Neural progenitor cell (in vitro differentiated cells): ENCODE measurements at regions not wholly inside any gene's neighbourhood (a gene's known extent, or its start where the extent isn't known, plus 50 kb on each side); places are given as distances from the start of the nearest gene placed in this dataset.

Experiments
- DNase-seq: peaks from one replicate; pipeline ENCODE4 v3.0.0-alpha.2; 2016; ENCODE audit warnings: low spot score
- H2AFZ ChIP-seq: fragments of 200-600 bp; sonication (generic); replicated peaks from 2 replicates; pipeline ENCODE4 v1.6.1; 2016; ENCODE audit warnings: antibody characterized with exemption
- H3F3A ChIP-seq: fragments of 200-600 bp; sonication (generic); 2 replicates; pipeline ENCODE4 v1.6.1; 2016; ENCODE audit warnings: antibody characterized with exemption, low read depth
- H3K27ac ChIP-seq: fragments of 200-600 bp; sonication (generic); 2 replicates; pipeline ENCODE4 v1.5.1; 2016; ENCODE audit warnings: mild to moderate bottlenecking
- H3K27me3 ChIP-seq: fragments of 200-600 bp; sonication (generic); 2 replicates; pipeline ENCODE4 v1.6.1; 2016; ENCODE audit warnings: mild to moderate bottlenecking, moderate library complexity
- H3K36me3 ChIP-seq: fragments of 200-600 bp; sonication (generic); 2 replicates; pipeline ENCODE4 v1.5.1; 2016
- H3K4me1 ChIP-seq: fragments of 200-600 bp; sonication (generic); 2 replicates; pipeline ENCODE4 v1.6.1; 2016; ENCODE audit warnings: mixed run types
- H3K4me2 ChIP-seq: fragments of 200-600 bp; sonication (generic); 2 replicates; pipeline ENCODE4 v1.6.1; 2016
- H3K4me3 ChIP-seq: fragments of 200-600 bp; sonication (generic); 2 replicates; pipeline ENCODE4 v1.5.1; 2016
- H3K79me2 ChIP-seq: fragments of 200-600 bp; sonication (generic); 2 replicates; pipeline ENCODE4 v1.6.1; 2016; ENCODE audit warnings: low read depth
- H3K9ac ChIP-seq: fragments of 200-600 bp; sonication (generic); 2 replicates; pipeline ENCODE4 v1.6.1; 2016
- H3K9me3 ChIP-seq: fragments of 200-600 bp; sonication (generic); 2 replicates; pipeline ENCODE4 v1.5.1; 2016; ENCODE audit warnings: low read depth
- H4K20me1 ChIP-seq: fragments of 200-600 bp; sonication (generic); 2 replicates; pipeline ENCODE4 v1.6.1; 2016; ENCODE audit warnings: low read depth
- H3K27ac Mint-ChIP-seq: 3 replicates; pipeline ENCODE4 v1.8.0; 2021; ENCODE audit warnings: mixed read lengths
- H3K27me3 Mint-ChIP-seq: 2 replicates; pipeline ENCODE4 v1.8.0; 2022; ENCODE audit warnings: low read depth, mild to moderate bottlenecking, inconsistent platforms, moderate library complexity, mixed read lengths; ENCODE audit not compliant: insufficient read depth
- H3K36me3 Mint-ChIP-seq: 3 replicates; pipeline ENCODE4 v1.8.0; 2021; ENCODE audit warnings: mixed read lengths
- H3K4me1 Mint-ChIP-seq: 3 replicates; pipeline ENCODE4 v1.8.0; 2021; ENCODE audit warnings: mixed read lengths
- H3K4me3 Mint-ChIP-seq: 3 replicates; pipeline ENCODE4 v1.8.0; 2021; ENCODE audit warnings: mild to moderate bottlenecking, moderate library complexity, mixed read lengths
- H3K9me3 Mint-ChIP-seq: 3 replicates; pipeline ENCODE4 v1.8.0; 2020; ENCODE audit warnings: mixed read lengths
- CTCF ChIP-seq: fragments of 200-600 bp; sonication (generic); IDR thresholded peaks from 2 replicates; pipeline ENCODE4 v1.5.1; 2017; ENCODE audit warnings: antibody characterized with exemption, mild to moderate bottlenecking
- EZH2 ChIP-seq: fragments of 200-600 bp; sonication (generic); IDR thresholded peaks from 2 replicates; pipeline ENCODE4 v1.6.1; 2017; ENCODE audit warnings: antibody characterized with exemption, mild to moderate bottlenecking, moderate library complexity
- EZH2phosphoT487 ChIP-seq: fragments of 200-600 bp; sonication (generic); IDR thresholded peaks from 2 replicates; pipeline ENCODE4 v1.6.1; 2017; ENCODE audit warnings: antibody characterized with exemption

- no peak overlapping the region for H3K4me2 ChIP-seq
- no peak for TF ChIP-seq EZH2
- TF ChIP-seq CTCF, result no peak
- no peak for TF ChIP-seq EZH2phosphoT487
- H3F3A ChIP-seq, result no peaks in the 10 kb centered on the region
- H3K4me1 ChIP-seq, result no peaks in the 10 kb centered on the region
- peaks cover 16% of the 10 kb centered on the region for H3K9me3 ChIP-seq
- no peak overlapping the region for H3K9ac ChIP-seq
- H3K36me3 ChIP-seq, result no peaks in the 10 kb centered on the region
- no peaks in the 10 kb centered on the region for H3K79me2 ChIP-seq
- no peaks in the 10 kb centered on the region for H3K27me3 Mint-ChIP-seq
- DNase-seq, result no peak
- no peak overlapping the region for H3K27ac ChIP-seq
- no peaks in the 10 kb centered on the region for H3K27me3 ChIP-seq
- H3K4me3 Mint-ChIP-seq, result no peak overlapping the region
- H3K9me3 Mint-ChIP-seq, result peaks cover 7% of the 10 kb centered on the region
- H3K4me3 ChIP-seq, result no peak overlapping the region
- H3K4me1 Mint-ChIP-seq, result no peaks in the 10 kb centered on the region
- no peaks in the 10 kb centered on the region for H4K20me1 ChIP-seq
- H3K36me3 Mint-ChIP-seq, result no peaks in the 10 kb centered on the region
- no peak overlapping the region for H3K27ac Mint-ChIP-seq
- H2AFZ ChIP-seq, result no peak overlapping the region
Measured at GRCh38 chrX:142663330-142664095, 362.2 kb upstream of the SPANXN4 start.

- no peak overlapping the region for H3K27ac Mint-ChIP-seq
- H4K20me1 ChIP-seq, result no peaks in the 10 kb centered on the region
- peaks cover 8% of the 10 kb centered on the region for H3K9me3 ChIP-seq
- no peak for DNase-seq
- no peak overlapping the region for H3K4me2 ChIP-seq
- H3K9me3 Mint-ChIP-seq, result peaks cover 4% of the 10 kb centered on the region
- H3K27me3 Mint-ChIP-seq, result no peaks in the 10 kb centered on the region
- H3K27me3 ChIP-seq, result no peaks in the 10 kb centered on the region
- no peak overlapping the region for H3K27ac ChIP-seq
- H3F3A ChIP-seq, result no peaks in the 10 kb centered on the region
- H3K36me3 Mint-ChIP-seq, result no peaks in the 10 kb centered on the region
- H2AFZ ChIP-seq, result no peak overlapping the region
- H3K4me3 ChIP-seq, result no peak overlapping the region
- H3K36me3 ChIP-seq, result no peaks in the 10 kb centered on the region
- H3K4me1 Mint-ChIP-seq, result no peaks in the 10 kb centered on the region
- H3K4me1 ChIP-seq, result no peaks in the 10 kb centered on the region
- TF ChIP-seq CTCF (no peak), EZH2 (no peak), EZH2phosphoT487 (no peak)
- no peak overlapping the region for H3K4me3 Mint-ChIP-seq
- no peaks in the 10 kb centered on the region for H3K79me2 ChIP-seq
- H3K9ac ChIP-seq, result no peak overlapping the region
Measured at GRCh38 chrX:142661696-142662095, 364.0 kb upstream of the SPANXN4 start.

- Histone ChIP-seq H3K36me3 (no peaks in the 10 kb centered on the region), H3K4me3 (no peak overlapping the region), H3K9me3 (peaks cover 9% of the 10 kb centered on the region), H3K79me2 (no peaks in the 10 kb centered on the region), H3K9ac (no peak overlapping the region), H3K4me1 (no peaks in the 10 kb centered on the region), H3K27ac (no peak overlapping the region), H3F3A (no peaks in the 10 kb centered on the region), H3K4me2 (no peak overlapping the region), H3K27me3 (no peaks in the 10 kb centered on the region), H4K20me1 (no peaks in the 10 kb centered on the region), H2AFZ (no peak overlapping the region)
- Mint-ChIP-seq H3K4me3 (no peak overlapping the region), H3K9me3 (no peaks in the 10 kb centered on the region), H3K27ac (no peak overlapping the region), H3K36me3 (no peaks in the 10 kb centered on the region), H3K4me1 (no peaks in the 10 kb centered on the region), H3K27me3 (peaks cover 3% of the 10 kb centered on the region)
- no peak for TF ChIP-seq EZH2
- TF ChIP-seq EZH2phosphoT487, result no peak
- no peak for TF ChIP-seq CTCF
- DNase-seq, result no peak
Measured at GRCh38 chrX:142655507-142655906, 370.2 kb upstream of the SPANXN4 start.
